Endothelial cell of umbilical vein (primary cell): ENCODE measurements at regions not wholly inside any gene's neighbourhood (a gene's known extent, or its start where the extent isn't known, plus 50 kb on each side); places are given as distances from the start of the nearest gene placed in this dataset.

ENCODE experiments used
- BruUV-seq: library from RNA; stranded (reverse); fragments of 400-500 nt; replicated peaks from 2 replicates; lab custom pipeline; 2021; lab: Mats Ljungman, UMichigan
- CTCF ChIA-PET: fragments of 300-600, 350-600 bp; sonication (Branson Sonifier 250); formaldehyde crosslinking; loops from one replicate; lab custom pipeline; 2021; ENCODE audit warnings: antibody characterized with exemption, inconsistent platforms; lab: Charles Lee
- POLR2A ChIA-PET: fragments of 300-600, 350-600 bp; sonication (Branson Sonifier 250); formaldehyde crosslinking; loops from one replicate; lab custom pipeline; 2021; ENCODE audit warnings: antibody characterized with exemption, inconsistent platforms; lab: Charles Lee
- DNase-seq: peaks from one replicate; pipeline ENCODE4 v3.0.0-alpha.2; 2011; ENCODE audit warnings: low read depth, low spot score
- FAIRE-seq: peaks from 2 replicates; lab custom pipeline; 2011; peaks lifted over from hg19 to GRCh38; lab: Jason Lieb, UNC
- H2AFZ ChIP-seq: 2 replicates; pipeline ENCODE4 v1.6.0; 2012; ENCODE audit warnings: low read depth, low read length, control low read depth, inconsistent platforms
- H3K27ac ChIP-seq: 2 replicates; pipeline ENCODE4 v1.5.1; 2011; ENCODE audit warnings: low read depth, mild to moderate bottlenecking, control low read depth, low read length, moderate library complexity; ENCODE audit not compliant: insufficient read depth
- H3K27me3 ChIP-seq, 2 experiments: 2 replicates each; pipeline versions ENCODE4 v1.6.0 to v1.6.1; 2011; ENCODE audit warnings: low read length in 2 of 2, mixed read lengths in 1 of 2; ENCODE audit not compliant: control insufficient read depth in 2 of 2, insufficient read depth in 2 of 2
- H3K36me3 ChIP-seq, 2 experiments: 2 replicates in 1 of 2; 3 replicates in 1 of 2; pipeline ENCODE4 v1.5.1; 2011; ENCODE audit warnings: low read length in 2 of 2, mild to moderate bottlenecking in 1 of 2, moderate library complexity in 1 of 2; ENCODE audit not compliant: control insufficient read depth in 2 of 2, insufficient read depth in 2 of 2; ENCODE audit errors: extremely low read depth in 1 of 2
- H3K4me1 ChIP-seq: 3 replicates; pipeline ENCODE4 v1.5.1; 2011; ENCODE audit warnings: mild to moderate bottlenecking, low read length; ENCODE audit not compliant: control insufficient read depth, insufficient read depth; ENCODE audit errors: extremely low read depth
- H3K4me2 ChIP-seq: 2 replicates; pipeline ENCODE4 v1.6.1; 2011; ENCODE audit warnings: low read length, control low read depth, mixed read lengths; ENCODE audit not compliant: insufficient read depth
- H3K4me3 ChIP-seq, 3 experiments: fragments of 200-600 bp in 1 of 3; sonication (generic), shearing (Covaris generic) in 1 of 3; replicated peaks in 1 of 3; 2 replicates each; pipeline ENCODE4 v1.5.1; 2011 to 2016; ENCODE audit warnings: control low read depth in 3 of 3, low read length in 3 of 3, mild to moderate bottlenecking in 2 of 3, inconsistent platforms in 1 of 3, low read depth in 1 of 3, moderate library complexity in 1 of 3; ENCODE audit not compliant: insufficient read depth in 1 of 3
- H3K79me2 ChIP-seq: 2 replicates; pipeline ENCODE4 v1.6.0; 2012; ENCODE audit warnings: low read length, inconsistent platforms; ENCODE audit not compliant: control insufficient read depth, insufficient read depth
- H3K9ac ChIP-seq: replicated peaks from 2 replicates; pipeline ENCODE3; 2011; ENCODE audit warnings: low read length, control low read depth; ENCODE audit not compliant: insufficient read depth; ENCODE audit errors: extremely low read depth
- H3K9me1 ChIP-seq: replicated peaks from 3 replicates; pipeline ENCODE4 v1.6.0; 2011; ENCODE audit warnings: mild to moderate bottlenecking, low read length; ENCODE audit not compliant: control insufficient read depth, insufficient read depth; ENCODE audit errors: extremely low read depth
- H3K9me3 ChIP-seq: replicated peaks from 2 replicates; pipeline ENCODE4 v1.5.1; 2012; ENCODE audit warnings: low read length, inconsistent platforms; ENCODE audit not compliant: control insufficient read depth, insufficient read depth
- H4K20me1 ChIP-seq: replicated peaks from 2 replicates; pipeline ENCODE3; 2011; ENCODE audit warnings: mild to moderate bottlenecking, low read length; ENCODE audit not compliant: control insufficient read depth, insufficient read depth; ENCODE audit errors: extremely low read depth
- CTCF ChIP-seq, 2 donors: IDR thresholded peaks; 1 replicate in 1 of 2; 2 replicates in 1 of 2; pipeline ENCODE4 v1.5.1; 2011; ENCODE audit warnings: low read length in 2 of 2, mild to moderate bottlenecking in 2 of 2, moderate library complexity in 2 of 2, control low read depth in 1 of 2, inconsistent platforms in 1 of 2, low read depth in 1 of 2; ENCODE audit not compliant: insufficient read depth in 1 of 2; ENCODE audit errors: extremely low read depth in 1 of 2
- FOS ChIP-seq: IDR thresholded peaks from 2 replicates; pipeline ENCODE4 v1.6.1; 2011; ENCODE audit warnings: mild to moderate bottlenecking, low read length, moderate library complexity, borderline replicate concordance; ENCODE audit not compliant: insufficient read depth
- JUN ChIP-seq: IDR thresholded peaks from 2 replicates; pipeline ENCODE4 v1.6.1; 2011; ENCODE audit warnings: borderline replicate concordance, low read depth; ENCODE audit not compliant: insufficient read length, insufficient read depth
- MAX ChIP-seq: IDR thresholded peaks from 2 replicates; pipeline ENCODE4 v1.6.1; 2011; ENCODE audit not compliant: insufficient read depth, insufficient read length
- MYC ChIP-seq: IDR thresholded peaks from one replicate; pipeline ENCODE4 v1.6.1; 2011; ENCODE audit warnings: mild to moderate bottlenecking, low read depth, low read length
- POLR2AphosphoS5 ChIP-seq: IDR thresholded peaks from 2 replicates; pipeline ENCODE4 v1.6.1; 2012; ENCODE audit warnings: low read depth, mild to moderate bottlenecking, control low read depth, low read length, moderate library complexity; ENCODE audit not compliant: insufficient read depth
- dilution Hi-C: fragments of 300-500 bp; cut with MboI; formaldehyde crosslinking; loops from one replicate; pipeline ENCODE4 v1.15.0; 2019; ENCODE audit warnings: low sequenced_read_pairs; ENCODE audit not compliant: extremely low pct_ligation_motif_present
- intact Hi-C: fragments of 100-400 bp; cut with micrococcal nuclease; formaldehyde crosslinking; loops from one replicate; pipeline ENCODE4 v1.10.0; 2022

GRCh38 chrY:13805736-13806067, 102.0 kb downstream of the TMSB4Y start:
- no peak overlapping the region for H2AFZ ChIP-seq
- CTCF ChIA-PET = no interaction called here
- BruUV-seq = no TSS peak
- DNase-seq = no peak
- no peaks in the 10 kb centered on the region for H4K20me1 ChIP-seq
- POLR2A ChIA-PET = no interaction called here
- no peaks in the 10 kb centered on the region for H3K79me2 ChIP-seq
- intact Hi-C loops = no loop called here
- no peak overlapping the region for H3K9ac ChIP-seq
- TF ChIP-seq POLR2AphosphoS5 (no peak), MAX (no peak), FOS (no peak), CTCF (IDR thresholded peaks at IDR 0.05; ENCODE audit: extremely low read depth in 1 of 2, insufficient read depth in 1 of 2, low read depth in 1 of 2, low read length in 2 of 2) (no peak), MYC (no peak)
- H3K27ac ChIP-seq = no peak overlapping the region
- no peak for FAIRE-seq
- no peaks in the 10 kb centered on the region for H3K4me1 ChIP-seq
- no peaks in the 10 kb centered on the region for H3K36me3 ChIP-seq
- no peak overlapping the region for H3K4me2 ChIP-seq
- H3K4me3 ChIP-seq = no peak overlapping the region
- no peaks in the 10 kb centered on the region for H3K9me1 ChIP-seq
- H3K27me3 ChIP-seq = no peaks in the 10 kb centered on the region
- dilution Hi-C loops = no loop called here
- no peaks in the 10 kb centered on the region for H3K9me3 ChIP-seq

- Histone ChIP-seq H3K9me1 (no peaks in the 10 kb centered on the region), H3K4me3 (no peak overlapping the region), H3K79me2 (no peaks in the 10 kb centered on the region), H2AFZ (no peak overlapping the region), H3K4me1 (no peaks in the 10 kb centered on the region), H3K36me3 (no peaks in the 10 kb centered on the region), H3K27me3 (no peaks in the 10 kb centered on the region), H3K4me2 (no peak overlapping the region), H4K20me1 (no peaks in the 10 kb centered on the region), H3K27ac (no peak overlapping the region), H3K9me3 (no peaks in the 10 kb centered on the region), H3K9ac (no peak overlapping the region)
- DNase-seq = no peak
- ChIA-PET CTCF (no interaction called here), POLR2A (no interaction called here)
- intact Hi-C loops = no loop called here
- TF ChIP-seq JUN = no peak
- no peak for FAIRE-seq
- no TSS peak for BruUV-seq
- dilution Hi-C loops = no loop called here
Measured at GRCh38 chrY:13830089-13830488, 126.4 kb downstream of the TMSB4Y start.
